GM21529 (cell line): ENCODE measurements at regions not wholly inside any gene's neighbourhood (a gene's known extent, or its start where the extent isn't known, plus 50 kb on each side); places are given as distances from the start of the nearest gene placed in this dataset.
"Not testable (repeated sequence)": the region's sequence is repeated elsewhere in the genome, so short reads cannot be mapped to it uniquely, and the experiment has no call there.

Experiments
- ATAC-seq: cut with Tn5 transposase; IDR thresholded peaks from one replicate; pipeline ENCODE4 v1.9.1; 2021; ENCODE audit not compliant: unreplicated experiment

DNA sequence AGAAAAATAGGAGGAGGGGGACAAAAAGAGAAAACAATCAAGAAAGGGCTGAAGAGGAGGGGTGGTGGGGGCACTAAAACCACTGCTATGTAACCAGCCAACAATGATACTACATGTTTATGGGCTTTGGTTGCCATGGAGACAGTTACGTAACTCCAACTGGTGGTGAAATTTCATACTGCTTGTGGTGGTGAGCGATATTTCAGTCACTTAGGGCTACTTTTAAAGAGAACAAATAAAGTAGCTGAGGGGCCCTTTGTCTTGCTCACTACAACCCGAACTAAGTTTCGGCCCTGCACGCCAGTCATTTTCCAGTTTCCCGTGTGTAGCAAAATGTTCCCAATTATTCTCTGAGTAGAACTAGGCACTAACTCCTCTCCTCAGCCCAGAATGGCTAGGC lies 275.2 kb upstream of the EDA2R start:
- ATAC-seq = no peak

DNA sequence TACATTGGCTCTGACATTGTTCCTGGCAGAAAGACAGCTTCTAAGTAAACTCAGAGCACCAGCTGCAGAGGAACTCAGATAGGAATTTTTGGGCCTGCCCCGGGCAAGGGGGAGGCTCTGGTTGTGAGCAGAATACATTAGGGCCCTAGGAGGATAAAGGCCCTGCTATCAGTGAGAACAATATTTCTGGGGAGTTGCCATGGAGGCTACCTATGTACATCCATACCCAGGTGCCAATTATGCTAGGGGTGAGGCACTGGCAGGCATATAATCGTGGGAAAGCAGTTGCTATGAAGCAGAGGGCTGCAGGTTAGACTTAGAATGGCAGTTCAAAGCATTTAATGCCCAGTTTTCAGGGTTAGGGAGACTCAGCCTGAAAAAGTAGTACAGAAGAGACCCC lies 273.5 kb upstream of the EDA2R start:
- no peak for ATAC-seq

DNA sequence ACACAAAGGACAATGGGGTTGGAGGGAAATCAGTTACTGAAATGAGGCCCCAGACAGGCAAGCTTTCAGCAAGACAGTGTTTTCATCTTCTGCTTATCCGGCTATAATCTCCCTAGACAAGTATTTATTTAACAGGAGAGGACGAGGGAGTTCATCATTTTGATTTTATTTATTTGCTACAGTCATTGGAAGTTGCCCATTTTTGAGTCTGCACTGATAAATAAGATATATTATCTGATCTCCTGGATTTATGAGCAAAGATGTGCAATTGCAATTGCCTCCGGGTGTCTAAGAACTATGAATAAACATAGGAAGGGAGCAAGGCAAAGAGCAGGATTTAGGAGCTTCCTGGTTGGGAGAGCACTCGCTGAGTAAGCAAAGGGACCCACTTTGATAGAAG lies 263.2 kb upstream of the EDA2R start:
- no peak for ATAC-seq

DNA sequence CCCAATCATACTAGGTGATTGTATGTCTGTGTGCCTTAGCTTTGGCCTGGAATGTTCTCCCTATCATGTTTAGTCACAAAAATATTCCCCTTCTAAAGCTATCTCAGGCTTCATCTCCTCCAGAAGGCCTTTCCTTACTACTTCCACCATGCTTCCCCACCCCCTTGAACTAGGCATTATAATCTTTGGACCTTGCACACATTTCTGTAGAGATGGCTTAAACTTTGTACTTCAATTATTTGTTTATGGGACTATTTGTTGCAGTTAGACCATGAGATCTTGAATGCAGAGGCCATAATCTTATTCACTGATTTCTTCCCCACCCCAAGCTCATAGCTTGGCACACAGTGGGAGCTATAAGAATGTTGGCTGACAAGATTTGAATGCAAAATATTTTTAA lies 262.0 kb upstream of the EDA2R start:
- no peak for ATAC-seq

DNA sequence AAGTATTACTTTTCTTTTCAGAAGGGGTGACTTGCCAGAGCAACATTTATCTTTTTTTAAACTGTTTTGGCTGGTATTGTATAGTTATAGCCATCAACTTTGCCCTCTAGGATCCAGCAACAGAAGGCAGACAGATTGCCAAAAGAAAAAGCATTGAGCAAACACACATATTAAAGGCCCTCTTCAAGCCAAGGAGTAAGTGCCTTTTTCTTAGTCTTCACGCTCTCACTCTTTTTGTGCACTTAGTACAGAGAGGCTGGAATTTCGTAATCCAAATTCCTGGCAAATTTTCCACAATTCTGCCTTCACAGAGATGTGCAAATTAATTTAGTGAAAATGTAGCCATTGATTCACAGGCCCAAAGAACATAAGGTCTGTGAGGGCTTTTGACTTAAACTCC lies 253.1 kb upstream of the EDA2R start:
- no peak for ATAC-seq

DNA sequence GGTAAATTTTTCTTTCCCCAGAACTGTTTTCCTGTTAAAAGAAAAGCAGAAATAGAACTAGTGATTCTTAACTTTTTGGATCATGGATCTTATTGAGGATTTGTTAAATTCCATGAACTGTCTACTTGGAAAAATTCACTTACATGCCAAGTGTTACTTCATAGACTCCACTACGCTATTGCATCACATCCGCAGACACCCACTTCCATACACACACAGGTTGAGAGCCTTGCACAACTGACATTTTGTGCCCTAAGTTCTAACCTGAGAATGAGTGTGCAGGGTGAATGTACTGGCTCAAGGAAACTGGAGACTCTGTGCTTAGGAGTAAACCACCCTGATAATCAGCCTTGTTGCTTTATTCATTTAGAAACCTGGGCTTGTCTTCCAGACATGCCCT lies 250.5 kb upstream of the EDA2R start:
- no peak for ATAC-seq

DNA sequence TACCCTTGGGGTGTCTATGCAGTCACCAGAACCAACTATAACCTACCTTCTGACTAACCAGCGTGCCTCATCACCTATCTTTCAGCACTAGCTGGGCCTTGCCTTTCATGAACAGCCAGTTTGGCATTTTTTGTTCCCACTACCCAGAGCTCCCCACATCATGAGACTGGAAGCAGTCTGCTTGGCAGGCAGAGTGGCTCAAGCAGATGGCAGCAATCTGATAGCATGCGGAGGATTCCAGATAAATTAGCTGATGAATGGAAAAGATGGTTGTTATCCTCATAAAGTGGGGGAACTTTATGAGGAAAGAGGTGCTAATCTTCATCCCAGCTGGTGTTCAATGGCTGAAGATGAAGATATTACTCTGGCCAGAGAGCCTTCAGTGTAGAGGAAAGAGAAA lies 243.2 kb upstream of the EDA2R start:
- no peak for ATAC-seq

DNA sequence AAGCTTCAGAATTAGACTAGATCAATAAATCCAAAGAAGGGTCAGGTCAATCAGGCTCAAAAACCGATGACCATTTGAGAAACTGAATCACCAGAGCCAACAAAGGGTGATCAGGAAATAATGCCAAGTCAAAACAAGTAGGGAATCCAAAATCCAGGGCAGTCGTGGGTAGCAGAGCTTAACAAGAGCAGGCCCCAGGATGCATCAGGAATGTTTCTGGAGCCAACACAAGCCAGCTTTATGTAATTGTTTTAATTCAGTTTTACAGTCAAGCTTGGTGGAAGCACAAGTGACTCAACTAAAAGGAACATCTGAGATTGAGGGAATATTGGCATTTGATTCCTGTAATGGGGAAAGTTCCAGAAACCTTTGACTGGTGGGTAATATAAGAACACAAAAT lies 237.9 kb upstream of the EDA2R start:
- ATAC-seq = no peak

DNA sequence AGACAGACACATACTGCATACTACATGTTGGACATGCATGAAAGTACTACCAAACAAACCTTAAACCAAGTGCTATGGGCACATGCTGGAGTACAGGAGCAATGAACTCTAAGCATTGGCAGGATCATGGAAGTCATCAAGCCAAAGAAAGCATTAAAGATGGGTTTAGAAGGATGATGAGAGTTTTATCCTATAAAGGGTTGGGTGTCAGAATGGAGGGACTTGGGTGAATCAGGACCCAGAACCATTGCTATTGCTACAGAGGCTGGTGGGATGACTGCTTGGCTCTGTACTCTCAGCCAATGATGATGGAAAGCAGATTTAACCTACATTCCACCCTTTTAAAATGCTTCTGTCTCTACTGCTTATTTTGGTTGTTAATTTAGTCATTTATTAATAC lies 233.9 kb upstream of the EDA2R start:
- ATAC-seq = no peak

DNA sequence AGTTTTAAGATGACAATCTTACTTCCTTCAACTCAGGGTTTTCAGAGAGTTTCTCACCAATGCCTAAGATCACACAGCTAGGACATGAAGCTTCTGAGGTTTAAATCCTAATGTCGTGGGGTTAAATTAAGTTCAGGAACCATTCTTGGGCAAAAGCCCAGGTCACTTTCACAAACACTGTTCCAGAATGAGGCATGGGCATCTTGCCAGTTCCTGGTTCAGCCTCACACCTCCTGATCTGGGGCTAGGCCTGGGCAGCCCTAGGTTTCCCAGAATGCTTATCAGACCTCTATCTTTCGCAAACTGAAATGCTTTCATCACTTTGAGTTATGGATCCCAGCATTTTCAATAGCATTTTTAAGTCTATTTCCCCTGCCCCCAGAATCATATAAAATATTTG lies 224.8 kb upstream of the EDA2R start:
- no peak for ATAC-seq

DNA sequence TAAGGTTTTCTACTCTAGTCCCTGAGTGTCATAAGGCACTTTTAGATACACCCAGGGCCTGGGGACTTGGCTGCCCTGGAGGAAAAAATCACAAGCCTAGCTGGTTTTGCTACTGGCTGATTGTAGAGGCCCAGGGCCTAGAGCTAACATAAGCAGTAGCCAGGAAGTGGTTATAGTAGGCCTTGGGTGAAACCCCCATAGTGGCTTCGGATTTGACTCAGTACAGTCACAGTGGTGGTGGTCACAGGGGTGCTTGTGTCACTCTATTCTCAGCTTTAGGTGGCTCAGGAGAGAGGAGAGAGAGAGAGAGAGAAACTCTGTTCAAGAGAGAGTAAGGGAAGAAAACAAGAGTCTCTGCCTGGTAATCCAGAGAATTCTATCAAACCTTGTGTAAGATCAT lies 194.5 kb upstream of the EDA2R start:
- peak; percentile 99 for ATAC-seq

DNA sequence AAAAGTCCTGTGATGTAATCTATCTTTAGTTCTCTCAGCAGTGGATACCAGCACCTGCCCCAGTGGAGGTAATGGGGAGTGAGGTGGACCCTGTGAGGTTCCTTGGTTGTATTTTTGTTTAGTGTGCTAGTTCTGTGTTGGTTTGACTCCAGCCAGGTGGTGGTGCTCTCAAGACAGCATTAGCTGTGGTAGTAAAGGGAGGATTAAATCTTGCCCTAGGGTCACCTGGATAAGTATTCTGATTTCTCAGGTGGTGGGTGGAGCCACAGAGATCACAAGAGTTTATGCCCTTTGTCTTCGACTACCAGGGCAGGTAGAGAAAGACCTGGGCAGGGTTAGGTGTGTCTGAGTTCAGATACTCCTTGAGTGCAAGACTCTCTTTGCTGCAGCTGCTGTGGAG lies 176.3 kb upstream of the EDA2R start:
- no peak for ATAC-seq

DNA sequence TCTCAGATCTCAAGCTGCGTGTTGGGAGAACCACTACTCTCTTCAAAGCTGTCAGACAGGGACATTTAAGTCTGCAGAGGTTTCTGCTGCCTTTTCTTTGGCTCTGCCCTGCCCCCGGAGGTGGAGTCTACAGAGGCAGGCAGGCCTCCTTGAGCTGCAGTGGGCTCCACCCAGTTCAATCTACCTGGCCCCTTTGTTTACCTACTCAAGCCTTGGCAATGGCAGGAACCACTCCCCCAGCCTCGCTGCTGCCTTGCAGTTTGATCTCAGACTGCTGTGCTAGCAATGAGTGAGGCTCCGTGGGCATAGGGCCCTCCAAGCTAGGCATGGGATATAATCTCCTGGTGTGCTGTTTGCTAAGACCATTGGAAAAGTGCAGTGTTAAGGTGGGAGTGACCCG lies 155.6 kb upstream of the EDA2R start:
- ATAC-seq = not testable (repeated sequence)

DNA sequence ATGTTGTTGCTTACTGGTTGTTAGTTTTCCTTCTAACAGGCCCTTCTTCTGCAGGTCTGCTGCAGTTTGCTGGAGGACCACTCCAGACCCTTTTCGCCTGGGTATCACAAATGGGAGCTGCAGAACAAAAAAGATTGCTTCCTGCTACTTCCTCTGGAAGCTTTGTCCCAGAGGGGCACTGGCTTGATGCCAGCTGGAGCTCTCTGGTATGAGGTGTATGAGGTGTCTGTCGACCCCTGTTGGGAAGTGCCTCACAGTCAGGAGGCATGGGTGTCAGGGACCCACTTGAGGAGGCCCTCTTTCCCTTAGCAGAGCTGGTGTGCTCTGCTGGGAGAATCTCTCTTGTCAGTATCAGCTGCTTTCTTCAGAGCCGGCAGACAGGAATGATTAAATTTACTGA lies 127.4 kb upstream of the EDA2R start:
- no peak for ATAC-seq

DNA sequence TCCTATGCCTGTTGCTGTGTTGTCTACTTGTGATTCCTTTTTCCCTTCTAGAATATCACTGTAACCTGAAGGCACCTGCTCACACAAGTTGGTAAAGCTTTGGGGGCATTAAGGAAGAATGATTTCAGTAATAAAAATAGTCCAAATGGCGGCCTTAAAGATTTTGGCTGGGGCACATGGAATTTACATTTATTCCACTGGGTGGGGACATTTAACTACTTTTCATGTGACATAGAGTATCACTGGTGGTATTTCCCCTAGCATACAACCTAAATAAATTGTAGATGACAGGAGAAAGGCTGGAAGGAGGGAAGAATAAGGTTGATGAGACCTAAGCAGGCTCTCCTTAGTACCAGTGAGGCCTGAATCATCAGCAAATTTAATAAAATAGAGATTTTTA lies 121.8 kb upstream of the EDA2R start:
- ATAC-seq = no peak

DNA sequence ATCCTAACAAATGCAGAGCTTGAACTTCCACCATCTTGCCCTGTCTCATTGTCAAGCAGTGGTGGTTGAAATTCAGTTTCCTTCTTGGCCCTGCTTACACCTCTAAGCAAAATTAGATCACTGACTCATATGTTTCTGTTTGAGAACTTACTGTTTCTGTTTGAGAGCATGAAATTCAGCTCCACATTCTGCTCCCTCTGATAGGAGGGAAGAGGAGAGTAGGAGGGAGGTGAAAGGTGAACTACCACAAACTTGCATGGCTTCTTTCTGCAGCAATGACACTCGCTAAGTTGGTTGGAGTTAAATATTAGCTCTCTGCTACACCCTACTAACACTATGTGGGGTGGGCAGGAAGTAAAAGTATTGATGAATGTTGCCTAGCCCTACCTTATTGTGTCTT lies 117.8 kb upstream of the EDA2R start:
- ATAC-seq = no peak

DNA sequence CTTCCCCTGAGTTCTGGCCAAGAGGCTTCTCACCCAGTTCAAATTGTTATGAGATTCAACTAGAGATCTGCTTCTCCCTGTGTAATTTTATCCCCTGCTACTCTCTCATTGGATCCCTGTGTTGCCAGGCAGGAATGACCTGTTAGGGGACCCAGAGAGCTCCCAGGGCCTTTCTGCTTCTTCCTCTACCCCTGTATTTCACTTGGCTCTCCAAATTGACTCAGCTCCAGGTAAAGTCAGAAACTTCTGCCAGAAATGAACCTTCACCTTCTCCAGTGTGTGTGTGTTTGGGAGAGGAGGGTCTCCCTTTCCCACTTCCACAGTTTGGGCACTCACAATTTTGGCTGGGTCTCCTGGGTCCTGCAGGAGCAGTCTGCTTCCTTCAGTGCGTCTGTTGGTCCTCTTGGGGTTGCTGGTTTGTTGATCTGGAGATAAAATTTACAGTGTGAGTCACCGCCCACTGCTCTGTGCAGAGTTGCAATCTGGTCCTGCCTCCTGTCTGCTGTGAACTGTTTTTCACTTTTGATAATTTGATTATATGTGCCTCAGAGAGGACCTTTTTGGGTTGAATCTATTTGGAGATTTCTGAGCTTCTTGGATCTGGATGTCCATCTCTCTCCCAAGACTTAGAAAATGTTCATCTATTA lies 112.4 kb upstream of the EDA2R start:
- ATAC-seq = no peak

DNA sequence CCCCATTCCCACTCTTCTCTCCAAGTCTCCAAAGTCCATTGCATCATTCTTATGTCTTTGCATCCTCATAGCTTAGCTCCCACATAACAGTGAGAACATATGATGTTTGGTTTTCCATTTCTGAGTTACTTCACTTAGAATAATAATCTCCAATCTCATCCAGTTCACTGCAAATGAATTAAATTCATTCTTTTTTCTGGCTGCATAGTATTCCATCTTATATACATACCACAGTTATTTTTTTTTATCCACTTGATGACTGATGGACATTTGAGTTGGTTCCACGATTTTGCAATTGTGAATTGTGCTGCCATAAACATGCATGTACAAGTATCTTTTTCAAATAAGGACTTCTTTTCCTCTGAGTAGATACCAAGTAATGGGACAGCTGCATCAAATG lies 105.6 kb upstream of the EDA2R start:
- ATAC-seq = not testable (repeated sequence)

DNA sequence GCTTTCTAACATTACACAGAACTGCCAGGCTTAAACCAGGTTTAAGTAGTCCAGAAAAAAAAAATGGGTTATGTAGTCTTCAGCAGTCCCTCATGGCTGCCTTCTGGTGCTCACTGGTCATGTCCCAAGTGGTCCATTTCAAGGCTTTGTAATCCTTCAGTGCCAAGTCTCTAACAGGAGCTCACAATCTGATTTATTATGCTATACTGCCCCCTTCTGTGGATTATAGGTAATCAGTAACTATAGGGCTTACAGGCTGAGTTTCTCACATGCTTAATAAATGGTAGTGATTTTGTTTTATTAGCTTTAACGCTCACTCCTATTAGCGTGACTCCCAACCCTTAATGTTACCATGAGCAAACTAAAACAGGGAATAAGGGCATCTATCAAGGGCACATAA lies 92.5 kb upstream of the EDA2R start:
- no peak for ATAC-seq

DNA sequence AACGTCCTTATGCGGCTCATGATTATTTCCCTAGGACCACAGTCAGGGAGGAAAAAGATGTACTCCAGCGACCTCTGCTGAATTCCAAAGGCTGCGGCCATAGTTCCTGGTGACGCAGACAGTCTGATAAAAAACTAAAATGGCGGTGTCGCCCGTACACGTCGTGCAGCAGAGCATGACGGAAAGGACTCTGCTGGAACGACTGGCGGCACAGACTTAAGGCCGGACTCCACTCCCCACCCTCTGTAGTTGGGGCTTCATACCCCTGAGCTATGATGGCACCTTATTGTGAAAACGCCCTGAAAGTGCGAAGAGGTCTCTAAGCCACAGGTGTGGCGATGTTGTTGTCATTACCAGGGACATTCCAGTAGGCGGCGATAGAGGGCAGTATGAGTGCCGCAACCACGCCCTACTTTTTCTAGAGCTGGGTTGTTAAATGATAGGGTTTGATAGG lies 90.0 kb upstream of the EDA2R start:
- peak; percentile 73 for ATAC-seq

DNA sequence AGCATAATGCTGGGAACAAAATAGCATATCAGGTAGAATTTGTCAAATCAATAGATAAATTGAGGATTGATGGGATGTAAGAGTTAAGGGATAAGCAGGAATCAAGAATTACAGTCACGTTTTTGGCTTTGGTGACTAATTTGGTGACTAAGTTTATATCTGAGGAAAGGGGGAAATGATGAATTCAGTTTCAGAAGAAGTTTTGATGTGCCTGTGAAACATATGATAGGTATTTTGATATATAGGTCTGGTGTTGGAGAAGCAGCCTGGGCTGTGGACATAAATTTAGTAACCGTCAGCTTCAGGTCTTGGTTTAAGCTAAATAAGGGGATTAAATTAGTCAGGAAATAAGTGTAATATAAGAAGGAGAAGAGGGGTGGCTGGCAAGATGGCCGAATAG lies 79.0 kb upstream of the EDA2R start:
- ATAC-seq = no peak

DNA sequence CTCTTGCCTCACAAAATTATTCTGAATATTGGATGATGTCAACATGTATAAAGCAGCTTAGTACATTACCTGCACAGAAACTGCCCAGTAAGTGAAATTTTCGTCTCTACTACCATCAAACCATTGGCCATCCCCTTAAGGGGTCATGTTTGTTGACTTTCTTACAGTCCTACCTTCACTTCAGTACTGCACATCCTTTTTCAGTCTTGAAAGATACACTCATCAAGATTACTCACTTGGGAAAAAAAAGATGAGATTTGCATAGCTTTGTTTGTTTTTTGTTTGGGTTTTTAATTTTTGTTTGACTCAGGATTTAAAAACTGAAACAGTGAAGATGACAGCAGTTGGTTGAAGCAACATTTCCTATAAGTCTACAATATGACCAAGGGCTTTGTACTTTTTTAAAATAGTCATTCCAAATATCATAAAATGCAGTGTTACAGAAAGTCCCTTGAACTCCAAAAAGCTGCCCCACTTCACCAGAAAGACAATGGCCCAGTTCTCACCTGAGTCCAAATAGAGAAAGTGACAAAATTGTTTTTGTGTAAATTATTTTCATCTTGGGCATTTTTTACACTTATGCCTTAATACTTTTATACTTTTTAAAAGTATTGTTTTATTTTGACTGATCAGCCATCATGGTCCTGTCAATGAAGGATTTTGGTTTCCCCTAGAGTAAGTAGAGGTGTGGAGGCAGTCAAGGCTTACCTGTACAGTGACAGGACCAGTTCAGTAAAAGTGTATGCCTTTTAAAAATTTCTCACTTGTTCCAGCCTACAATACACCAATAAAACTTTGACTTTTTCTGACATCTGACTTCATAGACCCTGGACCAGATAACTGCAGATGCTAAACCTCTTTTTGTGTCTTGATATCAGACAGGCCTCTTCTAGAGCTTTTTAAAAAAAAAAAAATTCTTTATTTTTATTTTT lies 59.7 kb upstream of the EDA2R start:
- ATAC-seq = no peak

DNA sequence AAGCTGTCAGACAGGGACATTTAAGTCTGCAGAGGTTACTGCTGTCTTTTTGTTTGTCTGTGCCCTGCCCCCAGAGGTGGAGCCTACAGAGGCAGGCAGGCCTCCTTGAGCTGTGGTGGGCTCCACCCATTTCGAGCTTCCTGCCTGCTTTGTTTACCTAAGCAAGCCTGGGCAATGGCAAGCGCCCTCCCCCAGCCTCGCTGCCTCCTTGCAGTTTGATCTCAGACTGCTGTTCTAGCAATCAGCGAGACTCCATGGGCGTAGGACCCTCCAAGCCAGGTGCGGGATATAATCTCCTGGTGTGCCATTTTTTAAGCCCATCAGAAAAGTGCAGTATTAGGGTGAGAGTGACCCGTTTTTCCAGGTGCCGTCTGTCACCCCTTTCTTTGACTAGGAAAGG lies 53.6 kb upstream of the EDA2R start:
- not testable (repeated sequence) for ATAC-seq
